Left kidney (tissue), 1 donor: ENCODE measurements at regions not wholly inside any gene's neighbourhood (a gene's known extent, or its start where the extent isn't known, plus 50 kb on each side); places are given as distances from the start of the nearest gene placed in this dataset.

Experiments used
- DNase-seq: peaks from one replicate; pipeline ENCODE4 v3.0.0-alpha.2; 2013

GRCh38 chr2:19490846-19491435 lies 132.5 kb upstream of the OSR1 start:
- no peak for DNase-seq

- DNase-seq = no peak
Measured at GRCh38 chr2:19488009-19488691, 129.7 kb upstream of the OSR1 start.

- no peak for DNase-seq
Measured at GRCh38 chr2:19484736-19485135, 126.3 kb upstream of the OSR1 start.

- no peak for DNase-seq
Measured at GRCh38 chr2:19480673-19481072, 122.2 kb upstream of the OSR1 start.

GRCh38 chr2:19479666-19480065 lies 121.2 kb upstream of the OSR1 start:
- no peak for DNase-seq

GRCh38 chr2:19478409-19478808 lies 120.0 kb upstream of the OSR1 start:
- no peak for DNase-seq

- no peak for DNase-seq
Measured at GRCh38 chr2:19476327-19476726, 117.9 kb upstream of the OSR1 start.

GRCh38 chr2:19474128-19474527 lies 115.7 kb upstream of the OSR1 start:
- DNase-seq = peak; percentile 42

- no peak for DNase-seq
Measured at GRCh38 chr2:19473350-19473749, 114.9 kb upstream of the OSR1 start.

GRCh38 chr2:19472391-19472978 lies 114.1 kb upstream of the OSR1 start:
- no peak for DNase-seq

GRCh38 chr2:19471491-19471890 lies 113.1 kb upstream of the OSR1 start:
- no peak for DNase-seq

GRCh38 chr2:19465978-19466377 lies 107.6 kb upstream of the OSR1 start:
- DNase-seq = no peak

GRCh38 chr2:19462256-19462645 lies 103.8 kb upstream of the OSR1 start:
- DNase-seq = no peak

GRCh38 chr2:19461504-19462255 lies 103.3 kb upstream of the OSR1 start:
- DNase-seq = no peak

- no peak for DNase-seq
Measured at GRCh38 chr2:19460761-19461160, 102.3 kb upstream of the OSR1 start.

- DNase-seq = no peak
Measured at GRCh38 chr2:19458427-19459003, 100.1 kb upstream of the OSR1 start.

- no peak for DNase-seq
Measured at GRCh38 chr2:19457809-19458208, 99.4 kb upstream of the OSR1 start.

GRCh38 chr2:19456705-19457309 lies 98.4 kb upstream of the OSR1 start:
- DNase-seq = no peak

GRCh38 chr2:19454125-19454524 lies 95.7 kb upstream of the OSR1 start:
- DNase-seq = no peak

GRCh38 chr2:19442731-19443130 lies 84.3 kb upstream of the OSR1 start:
- no peak for DNase-seq

GRCh38 chr2:19439081-19439480 lies 80.7 kb upstream of the OSR1 start:
- no peak for DNase-seq

- DNase-seq = no peak
Measured at GRCh38 chr2:19435815-19436214, 77.4 kb upstream of the OSR1 start.
